ENCODE measurements at regions not wholly inside any gene's neighbourhood (a gene's known extent, or its start where the extent isn't known, plus 50 kb on each side); places are given as distances from the start of the nearest gene placed in this dataset.
"Not testable (repeated sequence)": the region's sequence is repeated elsewhere in the genome, so short reads cannot be mapped to it uniquely, and the experiment has no call there.

- DNase-seq = no peak
These were observed 217.3 kb upstream of the IL12B start for GRCh38 chr5:159547466-159548195.

- no peak for DNase-seq
These were observed 218.2 kb upstream of the IL12B start for GRCh38 chr5:159548517-159548916.

DNA sequence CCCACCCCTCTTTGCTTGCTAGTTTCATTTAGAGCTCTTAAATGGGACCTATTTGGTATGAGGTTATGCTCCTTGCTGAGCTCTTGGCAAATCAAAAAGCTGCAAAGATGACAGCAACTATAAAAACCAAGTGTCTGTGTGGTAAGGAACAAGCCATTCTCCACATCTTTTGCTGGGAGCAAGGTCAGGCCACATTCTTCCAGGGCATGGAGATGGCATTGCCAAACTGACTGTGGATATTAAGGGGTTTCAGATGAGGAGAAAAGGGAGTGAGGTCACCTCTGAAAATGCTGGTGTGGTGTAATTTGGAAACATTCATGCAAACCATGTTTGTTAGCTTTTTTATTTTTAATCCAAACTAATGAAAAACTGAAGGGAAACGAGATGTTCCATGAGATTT, 218.8 kb upstream of the IL12B start:
- no peak for DNase-seq

GRCh38 chr5:159550951-159551350, 220.7 kb upstream of the IL12B start:
- peak; percentile 15 for DNase-seq

- peak; percentile 61 for DNase-seq
These were observed 222.5 kb upstream of the IL12B start for GRCh38 chr5:159552751-159553150.

DNA sequence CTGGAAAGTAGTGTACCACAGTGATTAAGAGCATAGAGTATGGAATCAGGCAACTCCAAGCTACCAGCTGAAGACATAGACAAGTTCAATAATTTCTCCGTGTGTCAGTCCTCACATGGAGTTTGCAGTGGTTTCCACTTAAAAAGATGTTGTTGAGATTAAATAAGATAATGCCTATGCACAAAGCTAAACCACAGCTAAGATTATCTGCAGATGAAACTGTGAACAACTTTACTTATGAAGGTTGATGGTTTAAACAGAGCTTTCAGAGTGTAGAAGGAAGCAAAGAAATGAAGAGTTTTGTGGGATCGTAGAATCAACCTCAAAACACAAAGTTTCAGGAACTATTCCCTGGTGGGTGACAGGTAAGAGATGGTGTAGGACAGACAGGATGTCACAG, 223.5 kb upstream of the IL12B start:
- DNase-seq = no peak

DNA sequence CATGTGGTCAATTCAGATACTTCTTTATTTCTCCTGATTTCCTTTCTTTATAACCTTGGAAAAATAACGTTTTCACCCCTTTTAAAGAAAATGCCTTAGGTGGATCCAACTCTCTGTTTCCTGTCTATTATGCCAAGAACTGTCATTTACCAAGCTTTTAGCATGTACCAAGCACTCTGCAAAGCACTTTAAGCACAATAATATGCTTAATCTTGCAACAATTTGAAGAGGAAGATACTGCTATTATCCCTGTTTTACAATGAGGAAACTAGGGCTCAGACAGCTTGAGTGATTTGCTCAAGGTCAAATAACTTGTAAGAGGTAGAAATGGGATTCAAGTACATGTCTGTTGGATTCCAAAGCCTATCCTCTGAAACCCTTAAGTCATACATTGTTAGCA, 224.8 kb upstream of the IL12B start:
- DNase-seq = no peak

GRCh38 chr5:159559337-159559736, 229.1 kb upstream of the IL12B start:
- DNase-seq = no peak

DNA sequence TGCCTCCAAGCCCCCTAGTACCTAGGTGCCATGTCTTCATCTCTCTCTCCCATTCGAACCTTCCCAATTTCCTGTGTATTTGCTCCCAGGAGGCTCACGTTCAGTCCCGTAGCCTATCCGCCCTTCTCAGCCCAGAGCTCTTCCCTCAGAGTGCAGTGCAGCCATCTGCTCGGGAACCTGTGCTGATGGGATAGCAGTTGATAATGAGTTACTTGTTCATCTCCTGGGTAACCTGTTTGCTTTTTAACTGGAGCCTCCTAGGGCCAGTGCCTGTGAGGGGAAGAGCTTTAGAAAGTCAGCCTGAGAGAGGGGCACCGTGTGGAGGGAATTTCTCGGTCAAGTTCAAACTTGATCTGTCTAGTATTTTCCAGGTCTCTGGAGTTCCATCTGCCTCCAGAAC, 229.8 kb upstream of the IL12B start:
- DNase-seq = no peak

GRCh38 chr5:159564031-159564430, 233.7 kb upstream of the IL12B start:
- no peak for DNase-seq

DNA sequence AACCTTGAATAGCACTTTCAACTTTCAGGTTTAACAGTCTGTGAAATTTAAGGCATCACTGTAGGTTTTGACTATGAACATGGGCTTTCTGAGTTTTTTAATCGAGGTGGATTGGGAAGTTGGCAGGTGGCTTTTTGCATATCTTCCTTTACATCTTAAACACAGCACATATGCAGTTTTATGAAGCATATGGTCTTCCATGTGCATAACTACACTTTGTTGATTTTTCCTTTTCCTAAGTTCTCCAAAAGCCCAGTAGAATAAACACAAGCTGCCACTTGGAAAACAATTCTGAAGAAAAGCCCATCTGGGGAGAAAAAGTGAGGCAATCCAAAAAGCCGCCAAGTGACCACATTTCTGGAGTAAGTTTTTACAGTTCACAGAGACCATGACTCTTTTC, 236.5 kb upstream of the IL12B start:
- DNase-seq = no peak

DNA sequence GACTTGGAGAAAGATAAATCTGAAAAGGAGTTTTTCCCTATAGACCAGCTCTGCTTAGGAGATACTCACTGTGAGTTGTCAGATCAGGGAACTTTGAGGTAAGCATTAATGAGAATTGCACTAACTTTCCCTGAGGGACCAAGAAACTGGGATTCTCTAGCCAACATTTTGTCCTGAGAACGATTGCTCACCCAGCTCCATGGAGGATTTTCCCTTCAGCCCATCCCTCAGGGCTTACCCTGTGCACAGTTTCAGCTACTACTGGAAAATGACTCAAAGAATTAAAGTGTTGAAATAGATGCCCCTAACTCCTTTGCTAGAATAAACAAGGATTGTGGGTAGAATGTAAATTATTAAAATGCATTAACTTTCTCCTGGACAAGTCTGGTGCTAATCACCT, 237.2 kb upstream of the IL12B start:
- no peak for DNase-seq

GRCh38 chr5:159571501-159572244, 241.4 kb upstream of the IL12B start:
- DNase-seq = no peak

DNA sequence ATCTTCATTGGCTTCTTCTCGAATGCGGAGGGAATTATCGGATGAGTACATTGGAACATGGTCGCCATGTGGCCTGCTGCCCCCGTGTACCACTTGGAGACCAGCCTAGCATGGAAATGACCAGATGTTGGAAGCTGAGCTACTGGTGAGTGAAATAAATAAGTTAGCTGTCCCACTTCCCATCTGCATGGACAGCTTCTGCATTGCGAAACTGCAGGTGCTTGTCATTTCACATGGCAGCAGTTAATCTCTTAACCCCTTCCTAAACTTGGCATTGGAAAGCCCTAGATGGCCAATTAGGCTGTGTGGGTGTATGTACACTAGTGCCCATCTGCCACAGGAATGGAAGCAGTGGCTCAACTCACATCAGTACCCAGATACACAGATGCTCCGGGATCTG, 246.6 kb upstream of the IL12B start:
- DNase-seq = no peak

- peak; percentile 94 for DNase-seq
These were observed 251.4 kb upstream of the IL12B start for GRCh38 chr5:159581502-159582249.

- DNase-seq = peak; percentile 71
These were observed 252.7 kb upstream of the IL12B start for GRCh38 chr5:159582756-159583541.

- no peak for DNase-seq
These were observed 256.6 kb upstream of the IL12B start for GRCh38 chr5:159586921-159587320.

DNA sequence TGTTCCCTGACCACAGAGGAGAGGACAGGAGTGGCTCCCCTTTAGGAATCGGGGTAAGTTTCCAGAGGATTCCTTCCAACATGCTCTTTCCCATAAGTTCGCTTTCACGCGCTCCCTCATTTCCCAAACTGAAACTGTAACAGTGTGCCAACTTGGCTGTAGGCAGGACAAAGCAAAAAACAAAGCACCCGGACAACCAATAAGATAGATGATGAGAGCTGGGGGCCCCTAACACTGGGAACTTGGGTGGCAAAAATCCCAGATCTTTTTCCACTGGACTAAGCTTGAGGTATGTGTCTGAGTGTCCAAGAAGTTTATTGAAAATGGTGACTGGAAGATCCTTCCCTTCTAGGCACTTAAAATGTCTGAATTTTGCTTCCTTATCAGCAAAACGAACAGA, 258.7 kb upstream of the IL12B start:
- no peak for DNase-seq

DNA sequence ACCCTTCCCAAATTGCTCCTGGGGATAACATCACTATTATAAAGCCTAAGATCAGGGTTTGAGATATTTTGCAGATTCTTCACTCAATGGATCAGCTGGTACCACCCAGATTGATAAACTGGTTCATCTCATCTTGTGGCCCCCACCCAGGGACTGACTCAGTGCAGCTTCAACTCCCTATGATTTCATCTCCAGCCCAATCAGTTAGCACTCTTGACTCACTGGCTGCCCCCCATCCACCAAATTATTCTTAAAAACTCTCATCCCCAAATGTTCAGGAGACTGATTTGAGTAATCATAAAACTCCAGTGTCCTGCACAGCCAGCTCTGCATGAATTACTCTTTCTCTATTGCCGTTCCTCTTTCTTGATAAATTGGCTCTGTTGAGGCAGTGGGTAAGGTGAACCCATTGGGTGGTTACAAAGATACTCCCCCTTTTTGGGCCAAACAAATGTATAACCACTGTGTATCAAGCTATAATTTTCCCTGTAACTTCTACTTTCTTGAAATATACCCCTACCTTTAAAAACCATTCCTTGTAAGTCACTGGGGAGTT, 263.3 kb upstream of the IL12B start:
- DNase-seq = no peak

GRCh38 chr5:159595561-159595960, 265.3 kb upstream of the IL12B start:
- not testable (repeated sequence) for DNase-seq

DNA sequence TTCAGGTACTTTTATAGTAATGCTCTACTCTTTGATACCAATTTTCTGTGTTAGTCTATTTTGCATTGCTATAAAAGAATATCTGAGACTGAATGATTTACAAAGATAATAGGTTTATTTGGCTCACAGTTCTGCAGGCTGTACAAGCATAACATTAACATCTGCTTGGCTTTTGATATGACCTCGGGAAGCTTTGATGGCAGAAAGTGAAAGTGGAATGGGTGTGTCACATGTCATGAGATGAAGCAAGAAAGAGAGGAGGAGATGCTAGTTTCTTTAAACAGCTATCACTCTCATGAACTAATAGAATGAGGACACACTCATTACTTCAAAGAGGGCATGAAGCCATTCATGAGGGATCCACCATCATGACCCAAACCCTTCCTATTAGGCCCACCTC, 270.9 kb upstream of the IL12B start:
- DNase-seq = no peak

DNA sequence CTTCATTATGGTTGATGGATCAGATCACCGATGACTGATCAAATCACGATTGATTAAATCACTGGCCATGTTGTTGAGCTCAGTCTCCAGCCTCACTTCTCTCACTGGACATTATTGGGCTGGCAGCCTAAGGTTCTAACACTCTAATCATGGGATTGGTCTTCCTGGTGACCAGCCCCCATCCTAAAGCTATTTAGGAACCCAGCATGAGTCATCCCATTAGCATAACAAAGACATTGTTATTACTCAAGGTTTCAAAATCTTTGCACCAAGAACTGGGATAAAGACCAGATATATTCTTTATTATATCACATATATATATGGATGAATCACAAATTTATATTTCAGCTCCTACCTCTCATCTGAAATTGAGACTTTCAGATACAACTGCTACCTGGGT, 272.1 kb upstream of the IL12B start:
- DNase-seq = peak; percentile 15

DNA sequence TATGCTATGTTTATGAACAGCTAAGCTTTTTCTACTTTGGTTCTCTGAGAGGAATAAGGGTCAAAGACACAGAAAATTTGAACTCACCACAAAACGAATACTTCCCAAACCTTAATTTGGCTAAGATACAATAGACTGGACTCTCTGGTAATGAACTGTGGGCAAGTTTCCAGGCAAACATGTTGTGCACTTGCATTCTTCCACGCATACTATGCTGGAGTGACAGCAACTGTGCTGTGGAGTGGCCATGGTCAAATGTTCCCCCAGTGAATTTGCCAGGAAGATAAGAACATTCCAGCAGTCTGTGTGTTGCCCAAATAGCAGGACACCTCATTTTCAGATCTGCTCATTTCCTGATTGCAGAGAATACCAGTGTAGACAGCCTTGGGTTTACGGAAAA, 275.3 kb upstream of the IL12B start:
- peak; percentile 21 for DNase-seq
